HuH-7 (cell line): ENCODE measurements at regions not wholly inside any gene's neighbourhood (a gene's known extent, or its start where the extent isn't known, plus 50 kb on each side); places are given as distances from the start of the nearest gene placed in this dataset.

Experiments
- DNase-seq: peaks from one replicate; pipeline ENCODE4 v3.0.0; 2011; ENCODE audit warnings: low spot score

DNA sequence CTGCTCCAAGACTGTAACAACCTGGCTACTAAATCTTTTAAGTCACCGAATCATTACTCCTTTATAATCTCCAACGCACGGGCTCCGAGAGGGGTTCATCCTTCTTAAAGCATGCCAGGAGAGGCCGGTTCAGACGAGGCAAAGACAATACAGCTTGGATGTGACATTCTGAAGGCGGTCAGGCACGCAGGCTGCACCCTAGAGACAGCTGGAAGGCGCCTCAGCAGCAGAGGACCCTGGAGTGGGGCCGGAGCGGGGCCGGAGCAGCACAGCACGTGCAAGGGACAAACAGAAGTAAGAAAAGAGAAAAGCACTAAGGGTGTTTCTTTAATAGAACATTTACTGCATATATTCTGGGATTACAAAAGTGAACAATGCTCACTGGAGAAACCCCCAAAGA, 97.8 kb upstream of the PPP2R2D start:
- DNase-seq: no peak

GRCh38 chr10:131803860-131804425, 96.9 kb upstream of the PPP2R2D start:
- DNase-seq: no peak

DNA sequence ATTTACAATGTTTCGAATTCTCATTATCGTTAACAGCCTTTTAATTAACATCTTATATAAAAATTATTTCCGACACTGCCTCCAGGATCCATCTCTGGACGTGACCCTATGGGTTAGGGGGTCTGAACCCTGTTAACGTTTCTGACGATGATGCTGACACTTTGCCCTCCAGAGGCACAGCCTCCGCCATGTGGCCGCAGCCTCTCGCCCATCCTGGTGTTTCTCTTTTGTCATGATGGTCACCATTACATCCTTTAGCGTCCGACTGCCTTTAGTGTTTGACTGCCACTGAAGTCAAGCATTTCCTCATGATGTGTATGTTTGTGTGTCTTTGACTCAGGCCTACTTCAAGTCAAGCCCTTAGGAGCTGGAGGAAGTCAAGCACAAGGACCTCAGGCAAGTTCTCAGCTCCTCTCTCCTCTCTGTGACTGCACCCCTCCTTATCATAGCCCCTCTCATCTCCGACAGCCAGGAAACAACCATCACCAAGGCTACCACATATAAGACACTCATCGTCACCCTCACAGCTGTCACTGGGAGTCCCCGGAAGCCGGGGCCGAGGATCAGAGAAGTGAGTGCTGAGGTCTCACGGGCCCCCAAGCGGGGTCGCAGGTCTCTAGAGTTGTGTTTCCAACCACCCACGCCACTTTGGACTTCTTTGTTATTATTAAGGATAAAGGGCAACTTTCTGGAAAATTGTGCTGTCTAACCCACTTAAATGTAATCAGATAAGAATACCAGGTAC, 96.1 kb upstream of the PPP2R2D start:
- DNase-seq: no peak

DNA sequence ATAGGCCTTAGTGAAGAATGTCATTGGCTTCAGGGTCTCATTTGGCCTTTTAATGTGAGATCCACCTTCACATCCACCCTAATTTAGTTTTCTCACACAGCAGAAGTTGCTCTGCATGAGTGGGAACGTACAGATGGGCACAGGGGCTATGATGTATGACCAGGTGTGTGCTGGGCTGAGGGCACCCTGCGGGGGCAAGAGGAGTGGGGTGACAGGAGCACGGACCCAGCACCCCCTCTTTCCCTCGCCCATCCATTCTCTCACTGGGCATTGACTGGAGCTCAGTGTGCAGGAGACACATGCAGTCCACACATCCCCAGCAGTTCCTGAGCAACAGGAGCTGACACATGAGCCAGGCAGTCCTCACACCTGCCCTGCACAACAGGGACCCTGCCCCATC, 95.1 kb upstream of the PPP2R2D start:
- no peak for DNase-seq

DNA sequence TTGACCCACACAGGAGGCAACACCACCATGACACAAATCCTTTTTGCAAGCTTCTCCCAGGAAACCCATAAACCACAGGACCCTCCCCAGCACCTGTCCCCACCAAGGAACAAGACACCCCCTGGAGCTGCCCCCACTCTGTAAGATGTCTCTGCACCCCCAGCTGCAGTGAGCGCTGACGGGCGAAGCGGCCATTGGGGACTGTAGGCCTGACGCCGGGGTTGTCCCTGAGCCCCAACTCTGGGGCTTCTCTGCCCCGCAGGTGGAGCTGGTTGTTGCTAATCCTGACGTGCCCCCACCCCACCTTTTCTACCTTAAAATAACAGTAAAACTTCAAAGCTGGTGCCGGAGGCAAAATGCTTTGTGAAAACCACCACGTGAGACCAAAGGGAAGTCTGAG, 94.7 kb upstream of the PPP2R2D start:
- no peak for DNase-seq

- DNase-seq: no peak
These were observed 94.0 kb upstream of the PPP2R2D start for GRCh38 chr10:131806646-131807317.

DNA sequence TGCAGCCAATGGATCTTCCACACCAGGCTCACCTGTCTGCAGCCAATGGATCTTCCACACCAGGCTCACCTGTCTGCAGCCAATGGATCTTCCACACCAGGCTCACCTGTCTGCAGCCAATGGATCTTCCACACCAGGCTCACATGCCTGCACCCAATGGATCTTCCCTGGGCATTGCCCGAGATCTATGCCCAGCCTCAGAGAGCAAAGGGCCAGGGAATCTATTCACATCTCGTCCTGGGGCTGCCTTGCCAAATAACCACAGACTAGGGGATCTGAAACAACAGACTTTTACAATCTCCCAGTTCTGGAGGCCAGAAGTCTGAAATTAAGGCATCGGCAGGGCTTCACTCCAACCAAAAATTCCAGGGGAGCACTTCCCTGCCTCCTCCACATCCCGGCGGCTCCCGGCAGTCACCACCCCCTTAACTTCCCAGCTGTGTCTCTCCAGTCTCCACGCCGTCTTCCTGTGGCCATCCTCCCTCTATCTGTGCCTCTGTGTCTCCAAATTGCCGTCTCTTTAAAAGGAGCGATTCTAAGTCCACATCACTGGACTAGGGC, 92.4 kb upstream of the PPP2R2D start:
- DNase-seq: no peak

- no peak for DNase-seq
These were observed 90.6 kb upstream of the PPP2R2D start for GRCh38 chr10:131810036-131810804.

DNA sequence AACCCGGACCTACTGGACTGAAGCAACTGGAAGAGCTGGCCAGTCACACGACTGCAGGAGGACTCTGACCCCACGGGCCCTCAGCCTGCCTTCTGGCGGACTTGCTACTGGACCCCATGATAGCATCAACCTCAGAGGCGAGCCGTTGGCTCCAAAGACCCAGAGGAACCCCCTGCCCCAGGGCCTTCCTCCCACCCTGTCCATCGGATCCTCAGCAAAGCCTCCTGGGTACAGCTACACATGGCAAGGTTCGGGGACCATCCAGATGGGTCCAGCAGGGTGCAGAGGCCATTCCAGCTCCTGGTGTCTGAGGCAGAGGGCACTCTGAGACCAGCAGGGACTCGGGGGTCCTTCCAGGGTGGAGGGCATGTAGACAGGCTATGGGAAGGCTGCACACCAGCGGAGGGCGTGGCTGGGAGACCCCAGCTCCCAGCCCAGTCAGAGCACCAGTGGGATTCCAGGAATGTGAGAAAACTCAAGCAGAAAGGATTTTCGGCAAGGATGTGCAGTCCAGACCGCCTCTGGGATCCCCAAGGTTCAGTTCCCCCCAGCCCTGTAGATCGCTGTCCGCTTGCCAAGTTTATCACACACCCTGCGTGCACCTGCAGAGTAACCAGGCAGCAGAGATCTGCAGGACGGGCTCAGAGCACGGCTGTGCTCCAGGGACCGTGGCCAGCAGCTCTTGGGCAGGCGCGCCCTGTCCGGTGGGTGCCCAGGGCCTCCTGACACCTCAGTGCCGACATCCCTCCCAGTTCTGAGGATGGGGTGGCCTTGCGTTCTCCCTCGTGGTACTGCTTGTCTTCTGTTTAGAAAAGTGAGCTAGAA, 89.8 kb upstream of the PPP2R2D start:
- no peak for DNase-seq

DNA sequence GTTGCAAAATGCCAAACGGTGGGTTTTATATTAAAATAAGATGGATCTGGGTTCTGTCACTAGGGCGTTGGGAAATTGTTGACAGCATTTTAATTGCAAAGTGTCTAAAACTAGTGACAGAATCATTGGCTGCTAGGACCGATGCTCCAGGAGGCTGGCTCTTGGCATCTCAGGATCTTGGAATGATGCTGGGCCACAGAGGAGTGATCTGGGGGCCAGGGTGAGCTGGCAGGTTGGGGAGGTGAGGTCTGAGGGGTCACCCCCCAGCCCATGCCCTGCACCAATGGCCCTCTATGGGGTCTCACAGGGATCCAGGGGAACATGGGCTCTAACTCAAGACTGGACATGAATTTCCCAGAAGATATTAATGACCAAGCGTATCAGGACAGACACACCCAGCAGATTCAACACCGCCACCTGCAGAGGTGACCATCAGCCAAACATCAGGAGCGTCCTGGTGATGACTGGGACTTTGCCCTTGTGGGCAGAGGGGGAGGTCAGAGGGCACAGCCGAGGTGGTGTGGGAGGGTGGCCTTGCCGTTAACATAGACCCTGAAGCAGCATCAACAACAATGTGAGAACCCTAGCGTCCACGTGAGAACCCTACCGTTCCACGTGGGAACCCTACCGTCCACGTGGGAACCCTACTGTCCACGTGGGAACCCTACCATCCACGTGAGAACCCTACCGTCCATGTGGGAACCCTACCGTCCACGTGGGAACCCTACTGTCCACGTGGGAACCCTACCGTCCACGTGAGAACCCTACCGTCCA, 89.0 kb upstream of the PPP2R2D start:
- no peak for DNase-seq

DNA sequence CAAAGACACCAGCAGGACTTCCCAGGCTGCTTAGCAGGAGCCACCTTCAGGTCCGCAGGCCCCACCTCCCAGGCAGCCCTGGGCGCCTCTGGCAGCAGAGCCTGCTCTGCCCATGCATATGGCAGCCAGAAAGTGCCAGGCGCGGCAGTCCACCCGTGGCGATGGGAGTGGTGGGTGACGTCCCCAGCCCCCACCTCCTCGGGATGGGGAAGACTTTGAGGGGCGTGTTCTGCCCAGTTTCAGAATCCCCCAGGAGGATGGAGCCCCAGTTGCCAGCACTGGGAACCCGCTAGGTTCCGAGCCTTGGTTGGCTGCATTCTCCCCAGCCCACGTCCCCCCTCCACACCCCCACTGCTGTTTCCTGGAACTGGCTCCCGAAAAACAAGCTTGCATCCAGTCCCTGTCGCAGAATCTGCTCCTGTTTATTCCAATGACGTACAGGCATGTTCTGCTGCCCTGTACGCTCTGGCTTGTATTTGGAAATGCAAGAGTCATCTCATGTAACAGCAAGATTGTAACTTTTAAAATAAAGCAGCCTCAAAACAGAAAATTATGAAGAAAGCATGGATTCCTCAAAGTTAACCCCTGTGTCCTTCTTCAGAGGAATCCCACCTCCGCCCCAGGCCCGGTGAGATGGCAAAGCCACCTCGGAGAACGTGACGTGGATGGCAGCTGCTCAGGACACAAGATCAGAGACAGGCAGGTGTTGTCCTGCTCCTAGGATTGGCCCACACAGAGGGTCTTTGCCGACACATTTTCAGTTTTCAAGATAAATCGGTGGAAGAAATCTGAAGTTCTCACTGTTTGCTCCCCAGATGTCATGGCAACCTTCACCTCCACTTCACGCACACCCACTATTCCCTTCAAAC, 87.8 kb upstream of the PPP2R2D start:
- no peak for DNase-seq

DNA sequence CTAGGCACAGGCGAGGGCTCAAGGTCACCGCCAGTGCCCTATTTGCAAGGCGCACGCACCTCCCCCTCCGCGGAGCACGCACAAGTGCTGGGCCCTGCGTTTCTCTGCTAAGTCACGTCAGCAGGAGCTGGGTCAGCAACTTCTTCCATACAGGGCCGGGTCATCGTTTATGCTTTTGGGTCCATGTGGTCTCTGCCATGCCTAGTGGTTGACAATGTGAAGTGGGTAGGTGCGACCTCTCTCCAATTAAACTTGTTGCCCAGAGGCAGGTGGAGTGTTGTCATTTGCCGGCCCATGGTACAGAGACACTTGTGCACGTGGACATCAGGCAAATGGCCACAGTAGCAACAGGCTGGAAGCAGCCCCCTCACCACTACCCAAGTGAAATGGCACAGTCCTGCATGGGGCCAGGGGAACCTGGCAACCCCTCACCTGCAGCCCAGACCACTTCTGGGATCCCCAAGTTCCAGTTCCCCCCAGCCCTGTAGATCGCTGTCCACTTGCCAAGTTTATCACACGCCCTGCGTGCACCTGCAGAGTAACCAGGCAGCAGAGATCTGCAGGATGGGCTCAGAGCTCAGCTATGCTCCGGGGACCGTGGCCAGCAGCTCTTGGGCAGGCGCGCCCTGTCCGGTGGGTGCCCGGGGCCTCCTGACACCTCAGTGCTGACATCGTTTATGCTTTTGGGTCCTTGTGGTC, 86.1 kb upstream of the PPP2R2D start:
- no peak for DNase-seq

DNA sequence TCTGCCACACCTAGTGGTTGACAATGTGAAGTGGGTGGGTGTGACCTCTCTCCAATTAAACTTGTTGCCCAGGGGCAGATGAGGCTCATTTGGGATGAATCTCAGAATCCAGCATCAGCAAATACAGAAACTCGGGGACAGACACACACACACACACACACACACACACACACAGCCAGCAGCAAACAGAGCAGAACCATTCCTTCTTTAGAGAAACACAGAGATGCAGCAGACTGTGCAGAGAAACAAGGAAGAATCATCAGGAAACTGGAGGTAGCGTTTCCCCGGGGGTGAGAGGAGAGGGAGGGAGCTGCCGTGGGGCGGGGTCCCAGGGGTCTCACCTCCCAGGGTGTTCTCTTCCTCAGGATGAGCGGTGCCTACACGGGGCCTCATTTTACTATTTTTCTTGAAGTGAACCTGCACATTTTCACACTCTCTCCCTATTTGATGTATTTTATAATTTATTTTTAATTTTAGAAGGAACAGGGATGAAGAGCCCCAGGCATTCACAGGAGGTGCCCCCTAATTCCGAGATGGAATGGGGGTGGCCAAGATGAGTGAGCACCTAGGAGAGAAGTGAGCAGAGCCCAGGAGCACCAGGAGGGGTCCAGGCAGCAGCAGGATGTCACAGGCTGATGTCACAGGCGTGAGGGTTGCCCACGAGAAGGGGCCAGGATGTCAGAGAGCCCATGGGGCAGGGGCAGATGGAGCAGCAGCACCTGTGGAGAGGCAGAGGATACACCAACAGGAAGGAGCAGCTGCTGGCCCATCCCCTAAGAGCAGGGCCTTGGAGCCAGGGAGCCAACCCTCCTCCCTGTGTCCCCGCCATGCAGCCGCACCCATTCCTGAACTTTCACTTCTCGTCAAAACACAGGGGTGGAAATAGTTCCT, 85.3 kb upstream of the PPP2R2D start:
- no peak for DNase-seq

- no peak for DNase-seq
These were observed 84.5 kb upstream of the PPP2R2D start for GRCh38 chr10:131816157-131816775.

GRCh38 chr10:131816941-131817700, 83.7 kb upstream of the PPP2R2D start:
- no peak for DNase-seq

DNA sequence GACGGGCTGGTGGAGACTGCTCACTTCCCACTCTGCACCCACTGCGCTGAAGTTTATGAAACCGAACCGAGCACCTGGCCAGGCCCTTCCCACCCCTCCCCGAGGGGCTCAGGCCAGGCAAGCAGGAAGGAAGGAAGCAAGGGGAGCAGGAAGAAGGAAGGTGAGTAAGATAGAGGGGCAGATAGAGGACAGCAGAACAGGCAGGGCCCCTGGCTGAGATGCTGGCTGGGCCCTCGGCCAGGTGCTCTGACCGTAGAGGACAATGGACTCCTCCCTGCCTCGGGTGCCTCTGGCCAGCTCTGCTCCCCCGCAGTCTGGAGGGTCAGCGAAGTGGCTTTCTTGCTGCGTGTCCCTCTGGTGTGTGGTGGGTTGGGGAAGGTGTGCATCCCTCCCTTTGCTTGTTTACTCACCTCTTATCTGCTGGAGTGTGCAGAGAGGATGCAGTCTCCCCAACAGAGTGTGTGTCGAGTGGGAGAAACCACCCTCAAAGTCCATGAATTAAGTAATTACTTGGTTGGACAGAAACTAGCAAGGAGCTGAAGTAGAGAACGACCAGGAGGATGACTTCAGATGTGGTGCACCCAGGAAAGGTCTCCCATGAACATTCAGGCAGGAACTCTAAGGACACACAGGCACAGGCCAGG, 82.8 kb upstream of the PPP2R2D start:
- DNase-seq: no peak
